ENCODE measurements at regions not wholly inside any gene's neighbourhood (a gene's known extent, or its start where the extent isn't known, plus 50 kb on each side); places are given as distances from the start of the nearest gene placed in this dataset.

- peaks cover 23% of the 10 kb centered on the region for H3K4me1 Mint-ChIP-seq
- no peaks in the 10 kb centered on the region for H3K9me3 Mint-ChIP-seq
- TF ChIP-seq FOXJ3 (CRISPR knock-in tag; IDR thresholded peaks at IDR 0.05; ENCODE audit: borderline replicate concordance) (no peak), AR (CRISPR knock-in tag; IDR thresholded peaks at IDR 0.05) (no peak), MXD4 (CRISPR knock-in tag; IDR thresholded peaks at IDR 0.05; ENCODE audit: borderline replicate concordance) (no peak), ATF3 (CRISPR knock-in tag; conservative IDR thresholded peaks at IDR 0.05) (no peak), ZNF317 (CRISPR knock-in tag; IDR thresholded peaks at IDR 0.05; ENCODE audit: borderline replicate concordance, low read depth) (no peak), MYBL2 (CRISPR knock-in tag; IDR thresholded peaks at IDR 0.05) (no peak), AFF4 (CRISPR knock-in tag; IDR thresholded peaks at IDR 0.05; ENCODE audit: borderline replicate concordance) (no peak)
- H3K27me3 Mint-ChIP-seq (ENCODE audit: low read depth) = no peaks in the 10 kb centered on the region
- CTCF ChIA-PET = no interaction called here
- H3K36me3 Mint-ChIP-seq = no peaks in the 10 kb centered on the region
- H3K27ac Mint-ChIP-seq = no peak overlapping the region
- no peak for DNase-seq (ENCODE audit: low spot score)
- no peak for ATAC-seq
- no peak overlapping the region for H3K4me3 Mint-ChIP-seq
- POLR2A ChIA-PET = interaction anchor here (0.7 kb wide), 1 partner anchor 29 kb away, joined by 3 read pairs; no protein-coding TSS in a partner anchor
Observed at GRCh38 chr6:81909981-81910900, 157.8 kb upstream of the TENT5A start.

- no peak overlapping the region for H3K4me3 Mint-ChIP-seq
- no peaks in the 10 kb centered on the region for H3K36me3 Mint-ChIP-seq
- ChIA-PET CTCF (no interaction called here), POLR2A (no interaction called here)
- ATAC-seq (no peak), DNase-seq (ENCODE audit: low spot score) (no peak)
- H3K27ac Mint-ChIP-seq = no peak overlapping the region
- no peaks in the 10 kb centered on the region for H3K27me3 Mint-ChIP-seq (ENCODE audit: low read depth)
- H3K9me3 Mint-ChIP-seq = no peaks in the 10 kb centered on the region
- peaks cover 23% of the 10 kb centered on the region for H3K4me1 Mint-ChIP-seq
- TF ChIP-seq JAZF1 (CRISPR knock-in tag; IDR thresholded peaks at IDR 0.05) (no peak), SOX15 (CRISPR knock-in tag; IDR thresholded peaks at IDR 0.05) (no peak), CREB1 (CRISPR knock-in tag; IDR thresholded peaks at IDR 0.05) (no peak), MLX (CRISPR knock-in tag; IDR thresholded peaks at IDR 0.05) (no peak), GTF2I (CRISPR knock-in tag; conservative IDR thresholded peaks at IDR 0.05) (no peak), E2F5 (CRISPR knock-in tag; IDR thresholded peaks at IDR 0.05) (no peak), ZMAT4 (CRISPR knock-in tag; IDR thresholded peaks at IDR 0.05) (no peak), ZNF317 (CRISPR knock-in tag; IDR thresholded peaks at IDR 0.05; ENCODE audit: borderline replicate concordance, low read depth) (no peak), JUN (CRISPR knock-in tag; IDR thresholded peaks at IDR 0.05) (no peak), TEAD4 (CRISPR knock-in tag; IDR thresholded peaks at IDR 0.05) (no peak), NFE2L1 (CRISPR knock-in tag; IDR thresholded peaks at IDR 0.05) (no peak), MAX (CRISPR knock-in tag; IDR thresholded peaks at IDR 0.05) (no peak), HMGXB4 (CRISPR knock-in tag; IDR thresholded peaks at IDR 0.05) (no peak), ERG (CRISPR knock-in tag; IDR thresholded peaks at IDR 0.05) (no peak), ZNF121 (CRISPR knock-in tag; IDR thresholded peaks at IDR 0.05) (no peak)
Observed at GRCh38 chr6:81909162-81909561, 156.7 kb upstream of the TENT5A start.

All from WTC11 (cell line).